GM10266 (cell line): ENCODE measurements at regions not wholly inside any gene's neighbourhood (a gene's known extent, or its start where the extent isn't known, plus 50 kb on each side); places are given as distances from the start of the nearest gene placed in this dataset.
A peak's percentile ranks its signal among the peaks of the same experiment; 100 is the strongest.
"Not testable (repeated sequence)": the region's sequence is repeated elsewhere in the genome, so short reads cannot be mapped to it uniquely, and the experiment has no call there.

Source experiments
- DNase-seq: peaks from one replicate; pipeline ENCODE4 v3.0.0; 2012; ENCODE audit errors: extremely low spot score
- TF ChIP-seq, protein P1 (sequence below): IDR thresholded peaks from 2 replicates; pipeline ENCODE4 v1.5.1; 2012; ENCODE audit warnings: mild to moderate bottlenecking, low read depth; ENCODE audit not compliant: control insufficient read depth, insufficient read depth; ENCODE audit errors: missing control alignments

DNA sequence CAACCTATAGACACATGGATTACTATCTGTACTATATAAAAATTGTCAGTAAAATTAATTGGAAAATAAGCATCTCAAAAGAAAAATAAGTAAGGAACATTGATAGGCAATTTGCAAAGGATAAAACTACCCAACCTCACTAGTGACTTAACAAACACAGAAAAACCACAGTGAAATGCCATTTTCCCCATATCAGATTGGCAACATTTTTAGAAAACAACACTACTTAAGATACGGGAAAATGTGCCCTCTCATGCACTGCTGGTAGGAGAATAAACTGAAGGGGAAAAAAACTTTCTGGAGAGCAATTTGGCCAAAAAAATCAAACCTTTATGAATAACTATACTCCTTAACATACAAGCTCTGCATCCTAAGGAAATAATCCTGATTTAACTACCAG lies 254.0 kb downstream of the DEPDC1B start:
- no peak for DNase-seq
- TF ChIP-seq, protein P1, sequence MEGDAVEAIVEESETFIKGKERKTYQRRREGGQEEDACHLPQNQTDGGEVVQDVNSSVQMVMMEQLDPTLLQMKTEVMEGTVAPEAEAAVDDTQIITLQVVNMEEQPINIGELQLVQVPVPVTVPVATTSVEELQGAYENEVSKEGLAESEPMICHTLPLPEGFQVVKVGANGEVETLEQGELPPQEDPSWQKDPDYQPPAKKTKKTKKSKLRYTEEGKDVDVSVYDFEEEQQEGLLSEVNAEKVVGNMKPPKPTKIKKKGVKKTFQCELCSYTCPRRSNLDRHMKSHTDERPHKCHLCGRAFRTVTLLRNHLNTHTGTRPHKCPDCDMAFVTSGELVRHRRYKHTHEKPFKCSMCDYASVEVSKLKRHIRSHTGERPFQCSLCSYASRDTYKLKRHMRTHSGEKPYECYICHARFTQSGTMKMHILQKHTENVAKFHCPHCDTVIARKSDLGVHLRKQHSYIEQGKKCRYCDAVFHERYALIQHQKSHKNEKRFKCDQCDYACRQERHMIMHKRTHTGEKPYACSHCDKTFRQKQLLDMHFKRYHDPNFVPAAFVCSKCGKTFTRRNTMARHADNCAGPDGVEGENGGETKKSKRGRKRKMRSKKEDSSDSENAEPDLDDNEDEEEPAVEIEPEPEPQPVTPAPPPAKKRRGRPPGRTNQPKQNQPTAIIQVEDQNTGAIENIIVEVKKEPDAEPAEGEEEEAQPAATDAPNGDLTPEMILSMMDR = no peak

DNA sequence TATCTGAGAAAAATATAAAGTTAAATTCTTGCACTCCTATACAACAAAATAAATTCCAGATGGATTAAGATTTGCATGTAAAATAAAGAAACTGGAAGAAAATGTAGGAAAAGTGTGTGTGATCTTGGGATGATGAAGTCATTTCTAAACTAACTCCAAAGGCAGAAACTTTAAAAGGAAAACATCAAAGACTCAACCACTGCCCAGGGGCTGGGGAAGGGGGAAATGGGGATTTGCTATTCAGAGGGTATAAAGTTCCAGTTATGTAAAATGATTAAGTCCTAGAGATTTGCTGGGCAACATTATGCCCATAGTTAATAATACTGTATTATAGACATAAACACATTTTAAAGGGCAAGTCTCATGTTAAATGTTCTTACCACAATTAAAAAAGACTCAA lies 254.5 kb downstream of the DEPDC1B start:
- no peak for DNase-seq
- TF ChIP-seq, protein P1 = no peak

DNA sequence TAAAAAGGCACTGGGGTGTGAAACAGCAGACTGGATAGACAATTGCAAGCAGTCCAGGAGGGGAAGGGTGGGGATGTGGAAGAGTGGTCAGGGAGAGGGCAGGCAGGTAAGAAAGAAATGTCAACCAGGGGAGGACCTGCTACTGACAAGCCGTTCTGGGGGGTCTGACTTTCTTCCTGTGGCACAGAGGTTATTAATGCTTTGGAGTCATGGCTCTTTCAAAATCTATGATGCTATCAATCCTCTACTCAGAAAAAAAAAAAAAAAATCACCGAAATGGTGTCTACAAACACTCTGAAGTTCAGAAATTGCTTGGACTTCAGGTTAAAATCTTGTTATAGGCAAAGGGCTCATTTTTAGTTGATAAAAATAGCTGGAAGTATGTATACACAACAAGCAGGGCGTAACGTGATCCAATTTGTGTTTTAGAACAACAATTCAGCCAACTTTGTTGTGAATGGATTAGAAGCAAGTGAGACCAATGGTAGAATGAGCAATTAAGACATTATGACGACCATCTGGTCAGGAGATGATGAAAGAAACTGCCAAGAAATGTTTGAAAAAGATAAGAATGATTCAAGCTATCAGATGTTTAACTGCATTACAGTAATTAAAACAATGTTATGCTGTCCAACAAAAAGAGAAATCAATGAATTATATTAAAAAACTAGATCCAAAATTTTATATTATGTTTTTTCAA lies 255.2 kb downstream of the DEPDC1B start:
- TF ChIP-seq, protein P1 = no peak
- DNase-seq = no peak

GRCh38 chr5:60439552-60439951 lies 260.4 kb downstream of the DEPDC1B start:
- TF ChIP-seq, protein P1 = no peak
- no peak for DNase-seq

- DNase-seq = no peak
- TF ChIP-seq, protein P1 = no peak
Observed at GRCh38 chr5:60437308-60437707, 262.7 kb downstream of the DEPDC1B start.

GRCh38 chr5:60436518-60436917 lies 263.4 kb downstream of the DEPDC1B start:
- peak; percentile 34 for DNase-seq
- TF ChIP-seq, protein P1 = no peak

DNA sequence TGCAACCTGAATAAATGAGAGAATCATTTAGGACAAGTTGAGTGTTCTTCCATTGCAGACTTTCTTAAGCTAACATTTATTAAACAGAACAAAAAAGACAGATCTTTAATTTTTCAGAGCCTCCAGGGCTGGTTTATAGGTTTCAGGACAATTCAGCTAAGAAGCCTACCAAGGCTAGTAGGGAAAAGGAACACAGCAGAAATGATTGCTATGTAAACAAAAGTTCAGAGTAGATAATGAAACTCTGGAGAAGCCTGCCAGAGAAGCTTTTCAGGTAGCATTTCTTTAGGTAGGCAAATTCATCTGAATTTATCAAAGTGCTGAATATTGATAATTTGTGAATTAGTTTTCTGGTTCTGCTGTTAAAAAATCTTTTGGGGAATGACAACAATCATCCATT lies 264.2 kb downstream of the DEPDC1B start:
- TF ChIP-seq, protein P1 = no peak
- no peak for DNase-seq

- not testable (repeated sequence) for DNase-seq
Observed at GRCh38 chr5:60426189-60426588, 273.8 kb downstream of the DEPDC1B start.

GRCh38 chr5:60420773-60421172 lies 279.2 kb downstream of the DEPDC1B start:
- DNase-seq = not testable (repeated sequence)
